Stimulated activated CD4-positive, alpha-beta T cell treated with anti-CD3 and anti-CD28 coated beads, Interleukin-2, amount 100 ng/mL, for 48 hours (primary cell): ENCODE measurements at regions not wholly inside any gene's neighbourhood (a gene's known extent, or its start where the extent isn't known, plus 50 kb on each side); places are given as distances from the start of the nearest gene placed in this dataset.
"Not testable (repeated sequence)": the region's sequence is repeated elsewhere in the genome, so short reads cannot be mapped to it uniquely, and the experiment has no call there.

ENCODE experiments used
- DNase-seq, 2 donors: peaks; one replicate each; pipeline ENCODE4 v3.0.0-alpha.2; 2020

GRCh38 chr4:12926189-12927066, 557.7 kb downstream of the RAB28 start:
- no peak for DNase-seq

DNA sequence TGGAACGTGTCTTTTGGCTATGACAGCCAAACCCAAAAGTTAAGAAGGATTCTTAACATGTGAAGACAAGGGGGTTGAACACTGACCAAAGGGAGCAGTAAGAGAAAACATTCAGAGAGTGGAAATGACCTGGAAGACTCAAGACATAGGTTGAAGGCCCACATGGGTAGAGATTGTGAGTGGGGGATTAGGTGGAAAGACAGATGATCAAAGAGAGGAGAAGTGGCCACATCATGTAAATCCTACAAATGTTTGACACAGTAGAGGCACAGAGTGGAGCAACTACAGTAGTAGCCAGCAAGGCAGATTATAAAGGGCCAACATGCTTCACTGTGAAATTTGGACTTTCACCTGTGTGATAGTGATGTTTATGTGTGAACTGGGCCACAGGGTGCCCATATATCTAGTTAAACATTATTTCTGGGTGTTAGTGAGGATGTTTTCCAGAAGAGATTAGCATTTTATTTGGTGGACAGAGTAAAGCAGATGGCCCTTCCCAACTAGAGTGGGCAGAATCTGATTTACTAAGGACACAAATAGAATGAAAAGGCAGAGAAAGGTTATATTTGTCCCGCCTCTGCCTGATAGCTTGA, 559.3 kb downstream of the RAB28 start:
- no peak for DNase-seq

DNA sequence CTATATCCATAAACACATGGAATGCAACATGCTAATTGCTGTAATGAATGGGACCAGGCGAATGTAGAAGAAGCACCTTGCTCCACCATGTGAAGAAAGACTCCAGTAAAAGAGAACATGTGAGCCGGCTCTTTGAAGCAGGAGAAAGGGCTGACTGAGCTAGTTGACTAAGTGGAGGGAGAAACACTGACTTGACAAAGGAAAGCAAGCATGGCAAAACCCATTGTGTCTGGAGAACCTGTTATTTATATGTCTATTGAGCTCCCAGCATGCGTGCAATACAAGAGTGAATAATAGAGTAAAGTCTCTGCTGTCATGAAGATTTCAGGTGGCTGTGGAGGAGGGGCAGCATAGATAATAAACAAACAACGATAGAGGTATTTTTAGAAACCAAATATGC, 559.9 kb downstream of the RAB28 start:
- no peak for DNase-seq

GRCh38 chr4:12912896-12913418, 571.2 kb downstream of the RAB28 start:
- DNase-seq, result no peak

- DNase-seq, result no peak
These were observed 572.3 kb downstream of the RAB28 start for GRCh38 chr4:12911750-12912358.

GRCh38 chr4:12903640-12904039, 580.5 kb downstream of the RAB28 start:
- not testable (repeated sequence) for DNase-seq

- DNase-seq, result no peak
These were observed 581.4 kb downstream of the RAB28 start for GRCh38 chr4:12902735-12903134.

GRCh38 chr4:12897954-12898353, 586.2 kb downstream of the RAB28 start:
- no peak for DNase-seq

- no peak for DNase-seq
These were observed 590.1 kb downstream of the RAB28 start for GRCh38 chr4:12894062-12894461.

DNA sequence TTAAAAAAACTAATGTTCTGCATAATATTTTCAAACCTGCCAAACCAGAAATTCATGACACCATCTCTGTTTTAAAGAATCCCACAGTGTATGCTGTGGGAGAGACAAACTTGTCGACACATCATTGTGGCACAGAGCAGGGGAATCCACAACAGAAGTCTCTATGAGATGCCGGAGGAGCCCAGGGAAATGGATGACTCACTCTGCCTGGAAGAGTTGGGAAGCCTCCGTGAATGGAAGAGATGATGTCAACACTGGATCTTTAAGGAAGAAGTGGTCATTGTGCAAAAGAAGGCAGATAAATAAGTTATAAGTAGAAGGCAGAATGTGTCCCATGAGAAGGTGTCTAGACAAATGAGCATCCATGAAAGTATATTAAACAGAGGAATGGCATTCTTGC, 595.1 kb downstream of the RAB28 start:
- no peak for DNase-seq

DNA sequence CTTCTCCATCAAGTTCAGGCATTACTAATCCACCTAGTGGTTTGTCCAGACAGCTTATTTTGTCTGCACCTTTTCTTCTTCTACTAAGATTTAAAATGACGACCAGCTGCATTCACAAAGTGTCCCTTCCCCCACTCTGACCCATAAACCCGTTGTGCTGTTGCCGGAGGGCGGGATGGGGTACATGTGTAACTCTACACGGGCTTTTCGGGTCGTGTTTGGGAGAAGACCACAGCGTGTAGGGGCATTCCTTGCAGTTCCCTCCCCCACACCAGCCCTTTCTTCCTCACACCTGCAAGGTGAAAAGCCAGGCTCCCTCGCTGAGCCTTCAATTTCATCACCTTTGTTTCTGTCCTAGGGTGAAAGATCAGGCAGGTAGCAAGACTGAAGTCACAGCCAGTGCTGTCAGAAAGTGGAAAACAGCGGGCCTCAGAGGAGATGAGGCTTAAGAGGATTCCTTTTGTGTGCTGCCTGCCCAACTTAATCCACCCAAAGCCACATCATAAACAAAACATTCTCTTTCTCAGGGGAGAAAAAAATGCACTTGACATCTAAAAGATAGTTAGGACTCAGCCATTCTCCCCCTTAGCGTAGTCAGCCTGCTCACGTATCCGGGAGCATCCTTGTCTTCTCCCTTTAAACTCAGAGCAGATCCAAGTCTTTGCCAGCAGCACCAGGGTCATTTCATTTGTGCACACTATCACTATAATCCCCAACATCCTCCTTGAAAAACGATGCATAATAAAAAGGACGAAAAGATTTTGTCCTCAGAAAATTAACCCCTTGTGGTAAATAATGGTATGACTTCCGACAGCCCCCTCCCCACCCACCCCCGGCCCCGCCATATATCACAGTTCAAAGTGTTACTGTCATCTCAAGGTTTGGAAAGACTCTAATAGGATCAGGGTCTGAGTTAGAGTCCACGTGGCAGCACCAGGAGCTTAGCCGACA, 599.0 kb downstream of the RAB28 start:
- no peak for DNase-seq

DNA sequence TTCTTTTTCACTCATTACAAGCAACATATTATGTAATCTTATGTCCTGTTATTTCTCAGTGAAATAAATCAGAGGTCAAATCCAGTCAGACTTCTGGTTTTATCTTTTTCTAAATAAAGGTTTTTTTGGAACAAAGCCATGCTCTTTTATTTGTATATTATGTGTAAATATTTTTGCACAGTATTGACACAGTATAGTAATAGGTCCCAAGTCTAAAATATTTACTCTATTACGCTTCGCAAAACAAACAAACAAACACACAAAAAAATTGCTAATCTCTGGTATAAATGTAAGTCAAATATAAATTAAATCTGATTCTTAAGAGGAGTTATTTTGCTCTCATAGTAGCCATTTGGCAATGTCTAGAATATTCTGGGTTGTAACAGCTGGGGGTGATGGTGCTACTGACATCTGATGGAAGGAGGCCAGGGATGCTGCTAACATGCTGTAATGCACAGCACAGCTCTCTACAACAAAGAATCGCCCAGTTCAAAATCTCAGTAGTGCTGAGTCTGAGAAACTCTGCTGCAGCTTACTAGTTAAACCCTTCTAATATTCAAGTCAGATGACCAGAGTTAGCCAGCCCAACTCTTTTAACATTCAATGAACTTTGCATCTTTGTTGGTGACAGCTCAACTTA, 602.1 kb downstream of the RAB28 start:
- DNase-seq, result no peak

- DNase-seq, result no peak
These were observed 603.3 kb downstream of the RAB28 start for GRCh38 chr4:12880844-12881243.

GRCh38 chr4:12879496-12879895, 604.6 kb downstream of the RAB28 start:
- DNase-seq, result no peak

DNA sequence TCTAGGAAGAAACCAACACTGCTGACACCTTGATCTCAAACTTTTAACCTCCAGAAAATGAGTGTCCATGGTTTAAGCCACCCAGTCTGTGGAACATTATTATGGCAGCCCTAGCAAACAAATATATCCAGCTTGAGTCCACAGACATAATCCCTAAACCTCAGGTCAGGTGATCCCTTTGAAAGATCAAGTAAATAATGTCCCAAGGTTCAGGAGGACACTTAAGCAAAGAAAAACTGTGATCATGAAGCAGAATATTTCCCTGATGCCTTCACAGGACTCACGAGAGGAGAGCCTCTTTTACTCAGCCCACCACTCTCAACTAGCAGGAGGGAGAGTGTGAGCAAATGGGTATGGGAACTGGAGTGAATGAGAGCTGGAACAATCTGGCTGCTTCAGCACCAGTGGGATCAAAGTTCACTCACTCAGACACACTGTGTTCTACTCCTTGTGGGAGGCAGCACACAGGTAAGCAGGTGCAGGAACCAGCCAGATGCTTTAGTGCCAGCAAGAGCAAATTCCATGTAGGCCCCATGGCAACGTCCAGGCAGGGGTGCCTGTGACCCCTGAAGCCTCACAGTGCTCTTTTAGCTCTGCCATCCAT, 608.4 kb downstream of the RAB28 start:
- no peak for DNase-seq

DNA sequence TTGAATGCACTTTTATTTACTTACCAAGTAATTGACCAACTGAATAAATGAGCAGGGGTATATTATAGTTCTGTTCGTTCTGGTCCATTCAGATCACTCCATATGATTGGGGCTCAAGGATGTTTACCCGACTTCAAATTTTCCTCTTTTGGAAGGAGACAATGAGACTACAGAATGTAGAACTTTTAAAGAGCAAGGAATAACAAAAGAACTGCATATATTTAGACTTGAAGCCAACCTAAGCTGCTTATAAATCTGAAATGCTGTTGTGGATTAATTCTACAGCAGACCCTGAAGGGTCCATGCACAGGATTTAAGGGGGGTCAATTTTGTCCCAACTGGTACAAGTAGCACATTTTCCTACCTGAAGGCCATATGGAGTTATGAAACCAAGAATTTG, 610.8 kb downstream of the RAB28 start:
- no peak for DNase-seq

DNA sequence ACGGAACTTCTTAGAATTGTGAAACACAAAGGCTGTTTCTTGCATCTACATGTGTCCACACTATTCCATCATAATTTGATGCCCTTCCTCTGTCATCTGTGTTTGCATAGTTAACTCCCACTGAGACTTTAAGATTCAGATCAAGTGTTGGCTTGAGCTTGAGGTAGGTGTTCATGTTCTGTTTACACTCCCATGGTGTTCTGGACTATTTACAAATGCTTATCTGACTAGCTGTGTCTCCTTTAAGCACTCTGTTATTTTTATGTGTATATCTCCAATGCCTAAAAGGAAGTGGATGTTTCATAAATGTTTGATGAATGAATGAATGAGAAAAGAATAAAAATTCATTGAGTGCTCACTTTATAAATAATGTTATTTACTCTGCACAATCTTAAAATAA, 622.7 kb downstream of the RAB28 start:
- no peak for DNase-seq

GRCh38 chr4:12852338-12853307, 631.5 kb downstream of the RAB28 start:
- no peak for DNase-seq

GRCh38 chr4:12846368-12846767, 637.8 kb downstream of the RAB28 start:
- DNase-seq, result no peak

GRCh38 chr4:12844141-12844540, 640.0 kb downstream of the RAB28 start:
- DNase-seq, result no peak

GRCh38 chr4:12827966-12828365, 656.2 kb downstream of the RAB28 start:
- no peak for DNase-seq
